Astrocyte (in vitro differentiated cells and primary cell): ENCODE measurements at regions not wholly inside any gene's neighbourhood (a gene's known extent, or its start where the extent isn't known, plus 50 kb on each side); places are given as distances from the start of the nearest gene placed in this dataset.

Source experiments
- DNase-seq: peaks from one replicate; pipeline ENCODE4 v3.0.0-alpha.2; 2010; ENCODE audit warnings: low read depth
- FAIRE-seq: peaks from 2 replicates; lab custom pipeline; 2011; peaks lifted over from hg19 to GRCh38; lab: Jason Lieb, UNC
- H2AFZ ChIP-seq: 2 replicates; pipeline ENCODE4 v1.6.0; 2012; ENCODE audit warnings: low read depth, low read length, inconsistent platforms
- H3K27ac ChIP-seq: 2 replicates; pipeline ENCODE4 v1.5.1; 2011; ENCODE audit warnings: low read depth, low read length, inconsistent platforms
- H3K27me3 ChIP-seq: 2 replicates; pipeline ENCODE4 v1.6.0; 2011; ENCODE audit warnings: low read length, inconsistent platforms; ENCODE audit not compliant: insufficient read depth
- H3K36me3 ChIP-seq: 2 replicates; pipeline ENCODE4 v1.5.1; 2011; ENCODE audit warnings: low read length, inconsistent platforms; ENCODE audit not compliant: insufficient read depth
- H3K4me1 ChIP-seq: 2 replicates; pipeline ENCODE4 v1.5.1; 2011; ENCODE audit warnings: low read length, inconsistent platforms; ENCODE audit not compliant: insufficient read depth
- H3K4me2 ChIP-seq: 2 replicates; pipeline ENCODE4 v1.6.0; 2012; ENCODE audit warnings: low read length, inconsistent platforms
- H3K4me3 ChIP-seq: 2 replicates; pipeline ENCODE4 v1.5.1; 2011; ENCODE audit warnings: low read depth, mild to moderate bottlenecking, low read length, inconsistent platforms; ENCODE audit not compliant: insufficient read depth
- H3K79me2 ChIP-seq: 2 replicates; pipeline ENCODE4 v1.6.0; 2012; ENCODE audit warnings: mild to moderate bottlenecking, low read length, inconsistent platforms; ENCODE audit not compliant: insufficient read depth
- H3K9ac ChIP-seq: 2 replicates; pipeline ENCODE4 v1.6.0; 2012; ENCODE audit warnings: mild to moderate bottlenecking, low read length, inconsistent platforms
- H3K9me3 ChIP-seq: 2 replicates; pipeline ENCODE4 v1.5.1; 2012; ENCODE audit warnings: low read depth, mild to moderate bottlenecking, low read length, inconsistent platforms; ENCODE audit not compliant: insufficient read depth
- H4K20me1 ChIP-seq: 2 replicates; pipeline ENCODE4 v1.6.0; 2012; ENCODE audit warnings: low read length, inconsistent platforms; ENCODE audit not compliant: insufficient read depth
- H3K27ac Mint-ChIP-seq: one replicate; pipeline ENCODE4 v1.8.0; 2021; ENCODE audit warnings: mild to moderate bottlenecking, mixed read lengths; ENCODE audit not compliant: unreplicated experiment
- H3K27me3 Mint-ChIP-seq: one replicate; pipeline ENCODE4 v1.8.0; 2021; ENCODE audit warnings: low read depth, mixed read lengths; ENCODE audit not compliant: unreplicated experiment
- H3K36me3 Mint-ChIP-seq: one replicate; pipeline ENCODE4 v1.8.0; 2021; ENCODE audit warnings: low read depth, mixed read lengths; ENCODE audit not compliant: unreplicated experiment
- H3K4me1 Mint-ChIP-seq: one replicate; pipeline ENCODE4 v1.8.0; 2021; ENCODE audit warnings: low read depth, mixed read lengths; ENCODE audit not compliant: unreplicated experiment
- H3K4me3 Mint-ChIP-seq: one replicate; pipeline ENCODE4 v1.8.0; 2021; ENCODE audit warnings: mild to moderate bottlenecking, moderate library complexity, mixed read lengths; ENCODE audit not compliant: unreplicated experiment
- H3K9me3 Mint-ChIP-seq: one replicate; pipeline ENCODE4 v1.8.0; 2021; ENCODE audit warnings: mild to moderate bottlenecking, mixed read lengths; ENCODE audit not compliant: unreplicated experiment
- EZH2 ChIP-seq: IDR thresholded peaks from 2 replicates; pipeline ENCODE4 v1.6.1; 2012; ENCODE audit warnings: mild to moderate bottlenecking, low read length, inconsistent platforms; ENCODE audit not compliant: insufficient read depth
- TF ChIP-seq, protein P1 (sequence below): IDR thresholded peaks from 2 replicates; pipeline ENCODE4 v1.5.1; 2011; ENCODE audit warnings: low read depth, mild to moderate bottlenecking, inconsistent platforms, low read length, moderate library complexity; ENCODE audit not compliant: insufficient read depth

DNA sequence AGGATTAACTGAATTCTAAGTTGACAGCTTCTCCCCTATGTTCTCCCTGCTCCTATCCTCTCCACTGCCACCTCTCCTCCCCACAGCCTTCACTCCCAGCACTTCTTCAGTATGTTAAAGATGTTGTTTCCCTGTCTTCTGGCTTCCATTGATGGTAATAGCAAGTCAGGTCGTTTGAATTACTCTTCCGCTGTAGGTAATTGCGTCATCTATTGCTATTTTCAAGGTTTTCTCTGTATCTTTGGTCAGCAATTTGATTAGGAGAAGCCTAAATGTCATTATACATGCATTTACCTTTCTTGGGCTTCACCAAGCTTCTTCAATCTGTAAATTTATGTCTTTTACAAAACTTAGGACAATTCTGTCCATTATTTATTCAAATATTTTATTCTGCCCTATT lies 377.3 kb upstream of the KLF12 start:
- Histone ChIP-seq H3K27me3 (no peaks in the 10 kb centered on the region), H4K20me1 (no peaks in the 10 kb centered on the region), H3K4me1 (no peaks in the 10 kb centered on the region), H3K36me3 (no peaks in the 10 kb centered on the region), H3K9ac (no peak overlapping the region), H3K4me2 (no peak overlapping the region), H3K9me3 (no peaks in the 10 kb centered on the region), H3K4me3 (no peak overlapping the region), H3K27ac (no peak overlapping the region), H3K79me2 (no peaks in the 10 kb centered on the region), H2AFZ (no peak overlapping the region)
- H3K36me3 Mint-ChIP-seq: no peaks in the 10 kb centered on the region
- no peaks in the 10 kb centered on the region for H3K27me3 Mint-ChIP-seq
- FAIRE-seq: no peak
- H3K4me3 Mint-ChIP-seq: no peak overlapping the region
- no peak for DNase-seq
- peaks cover 4% of the 10 kb centered on the region for H3K9me3 Mint-ChIP-seq
- no peak for TF ChIP-seq EZH2
- TF ChIP-seq, protein P1, sequence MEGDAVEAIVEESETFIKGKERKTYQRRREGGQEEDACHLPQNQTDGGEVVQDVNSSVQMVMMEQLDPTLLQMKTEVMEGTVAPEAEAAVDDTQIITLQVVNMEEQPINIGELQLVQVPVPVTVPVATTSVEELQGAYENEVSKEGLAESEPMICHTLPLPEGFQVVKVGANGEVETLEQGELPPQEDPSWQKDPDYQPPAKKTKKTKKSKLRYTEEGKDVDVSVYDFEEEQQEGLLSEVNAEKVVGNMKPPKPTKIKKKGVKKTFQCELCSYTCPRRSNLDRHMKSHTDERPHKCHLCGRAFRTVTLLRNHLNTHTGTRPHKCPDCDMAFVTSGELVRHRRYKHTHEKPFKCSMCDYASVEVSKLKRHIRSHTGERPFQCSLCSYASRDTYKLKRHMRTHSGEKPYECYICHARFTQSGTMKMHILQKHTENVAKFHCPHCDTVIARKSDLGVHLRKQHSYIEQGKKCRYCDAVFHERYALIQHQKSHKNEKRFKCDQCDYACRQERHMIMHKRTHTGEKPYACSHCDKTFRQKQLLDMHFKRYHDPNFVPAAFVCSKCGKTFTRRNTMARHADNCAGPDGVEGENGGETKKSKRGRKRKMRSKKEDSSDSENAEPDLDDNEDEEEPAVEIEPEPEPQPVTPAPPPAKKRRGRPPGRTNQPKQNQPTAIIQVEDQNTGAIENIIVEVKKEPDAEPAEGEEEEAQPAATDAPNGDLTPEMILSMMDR: no peak
- H3K27ac Mint-ChIP-seq: no peak overlapping the region
- peaks cover 2% of the 10 kb centered on the region for H3K4me1 Mint-ChIP-seq

DNA sequence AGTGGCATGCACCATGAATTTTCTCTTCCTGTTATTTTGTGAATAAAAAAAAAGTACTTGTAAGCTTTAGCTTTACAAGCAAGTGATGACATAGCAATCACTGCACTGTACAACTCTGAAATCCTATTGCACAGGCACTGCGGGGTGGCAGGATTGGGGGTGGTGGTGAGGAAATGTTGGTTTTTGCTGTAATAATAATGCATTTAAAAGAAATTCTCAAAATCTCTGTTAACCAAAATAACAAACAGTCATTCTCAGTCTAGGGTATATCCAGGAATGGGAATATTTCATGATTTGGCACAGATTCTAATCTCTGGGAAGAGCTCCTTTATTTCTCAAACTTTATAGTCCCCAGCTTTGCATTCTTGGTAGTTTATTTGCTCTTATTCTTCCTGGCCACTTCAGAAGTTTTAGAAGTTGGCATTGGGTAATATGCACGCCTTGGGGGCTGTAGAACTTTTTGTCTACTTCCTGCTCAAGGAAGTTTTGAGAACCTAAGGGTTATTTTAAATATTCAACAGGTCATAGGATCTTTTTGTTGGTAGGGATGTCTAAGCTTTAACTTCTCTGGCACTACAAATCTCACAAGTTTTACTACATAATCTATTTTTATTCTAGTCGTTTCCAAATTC lies 353.0 kb upstream of the KLF12 start:
- Histone ChIP-seq H3K4me2 (no peak overlapping the region), H2AFZ (no peak overlapping the region), H3K27me3 (no peaks in the 10 kb centered on the region), H3K4me1 (no peaks in the 10 kb centered on the region), H3K9ac (no peak overlapping the region), H3K27ac (no peak overlapping the region), H4K20me1 (no peaks in the 10 kb centered on the region), H3K9me3 (no peaks in the 10 kb centered on the region), H3K79me2 (no peaks in the 10 kb centered on the region), H3K4me3 (no peak overlapping the region), H3K36me3 (no peaks in the 10 kb centered on the region)
- TF ChIP-seq, protein P1: no peak
- no peak for TF ChIP-seq EZH2
- Mint-ChIP-seq H3K27me3 (no peaks in the 10 kb centered on the region), H3K9me3 (no peaks in the 10 kb centered on the region), H3K36me3 (no peaks in the 10 kb centered on the region), H3K4me3 (no peak overlapping the region), H3K27ac (no peak overlapping the region), H3K4me1 (no peaks in the 10 kb centered on the region)
- no peak for FAIRE-seq
- DNase-seq: no peak

DNA sequence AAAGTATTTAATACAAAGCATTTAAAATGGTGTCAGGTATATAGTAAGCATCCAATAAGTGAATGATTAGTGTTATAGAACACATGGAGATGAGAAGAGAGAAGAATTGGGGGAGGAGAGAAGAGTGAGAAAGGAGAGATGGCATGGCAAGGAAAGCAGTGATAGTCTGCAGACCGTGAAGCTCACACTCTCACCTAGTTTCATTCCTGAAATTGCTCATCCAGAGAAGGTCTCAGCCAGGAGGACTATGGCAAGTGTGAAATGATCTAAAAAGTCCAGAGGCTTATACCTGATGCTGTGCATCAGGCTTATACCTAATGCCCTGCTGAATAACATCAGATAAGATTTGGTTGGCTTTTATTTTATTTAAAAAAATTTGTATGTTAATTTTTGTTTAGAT lies 351.6 kb upstream of the KLF12 start:
- Mint-ChIP-seq H3K4me3 (no peak overlapping the region), H3K27me3 (no peaks in the 10 kb centered on the region), H3K36me3 (no peaks in the 10 kb centered on the region), H3K9me3 (no peaks in the 10 kb centered on the region), H3K27ac (no peak overlapping the region), H3K4me1 (no peaks in the 10 kb centered on the region)
- Histone ChIP-seq H3K9ac (no peak overlapping the region), H3K27ac (no peak overlapping the region), H3K36me3 (no peaks in the 10 kb centered on the region), H2AFZ (no peak overlapping the region), H3K4me3 (no peak overlapping the region), H3K4me2 (no peak overlapping the region), H3K79me2 (no peaks in the 10 kb centered on the region), H3K4me1 (no peaks in the 10 kb centered on the region), H3K27me3 (no peaks in the 10 kb centered on the region), H4K20me1 (no peaks in the 10 kb centered on the region), H3K9me3 (no peaks in the 10 kb centered on the region)
- no peak for DNase-seq
- no peak for TF ChIP-seq EZH2
- TF ChIP-seq, protein P1: no peak
- no peak for FAIRE-seq
